IMR-90 (cell line): ENCODE measurements at regions not wholly inside any gene's neighbourhood (a gene's known extent, or its start where the extent isn't known, plus 50 kb on each side); places are given as distances from the start of the nearest gene placed in this dataset.

Experiments used
- ATAC-seq: fragments of 200-7000 bp; cut with Tn5 transposase; 2 replicates; pipeline ENCODE4 v1.9.1; 2020; ENCODE audit warnings: low read depth, mild to moderate bottlenecking, moderate library complexity
- BruUV-seq: library from RNA; stranded (reverse); fragments of 400-500 nt; replicated peaks from 2 replicates; lab custom pipeline; 2021; lab: Mats Ljungman, UMichigan
- CTCF ChIA-PET: fragments of 300-600 bp; formaldehyde crosslinking; extraction: SDS; loops from one replicate; lab custom pipeline; 2021; ENCODE audit warnings: antibody characterized with exemption; lab: Yijun Ruan, JAX
- POLR2A ChIA-PET: fragments of 300-600 bp; sonication (Branson Sonifier 250); formaldehyde crosslinking; loops from one replicate; lab custom pipeline; 2022; ENCODE audit warnings: antibody characterized with exemption; ENCODE audit not compliant: unreplicated experiment; lab: Charles Lee
- DNase-seq: peaks from one replicate; pipeline ENCODE4 v3.0.0; 2013
- H2AFZ ChIP-seq: replicated peaks from 2 replicates; pipeline ENCODE3; 2013; ENCODE audit warnings: low read length, mild to moderate bottlenecking; ENCODE audit not compliant: poor library complexity
- H2AK5ac ChIP-seq: 2 replicates; pipeline ENCODE4 v1.6.1; 2013; ENCODE audit warnings: low read depth, low read length, inconsistent platforms
- H2AK9ac ChIP-seq: replicated peaks from 2 replicates; pipeline ENCODE3; 2013; ENCODE audit warnings: mild to moderate bottlenecking, low read depth, low read length, moderate library complexity; ENCODE audit not compliant: poor library complexity
- H2BK120ac ChIP-seq: 2 replicates; pipeline ENCODE4 v1.6.1; 2013; ENCODE audit warnings: low read depth, low read length, inconsistent platforms
- H2BK15ac ChIP-seq: 3 replicates; pipeline ENCODE4 v1.6.1; 2013; ENCODE audit warnings: low read depth, low read length, inconsistent platforms
- H2BK20ac ChIP-seq: 2 replicates; pipeline ENCODE4 v1.6.1; 2013; ENCODE audit warnings: low read depth, mild to moderate bottlenecking, inconsistent platforms, low read length, moderate library complexity
- H2BK5ac ChIP-seq: 2 replicates; pipeline ENCODE4 v1.6.1; 2013; ENCODE audit warnings: mild to moderate bottlenecking, low read depth, low read length, inconsistent platforms; ENCODE audit not compliant: poor library complexity, severe bottlenecking
- H3K14ac ChIP-seq: replicated peaks from 2 replicates; pipeline ENCODE4 v1.6.1; 2013; ENCODE audit warnings: low read depth, low read length, inconsistent platforms
- H3K18ac ChIP-seq: 2 replicates; pipeline ENCODE4 v1.6.1; 2013; ENCODE audit warnings: low read depth, low read length, control low read depth
- H3K23ac ChIP-seq: 2 replicates; pipeline ENCODE4 v1.6.1; 2013; ENCODE audit warnings: low read depth, low read length, inconsistent platforms
- H3K27ac ChIP-seq: 2 replicates; pipeline ENCODE4 v1.5.1; 2013; ENCODE audit warnings: mild to moderate bottlenecking, control low read depth, low read length; ENCODE audit not compliant: insufficient read depth
- H3K27me3 ChIP-seq: 2 replicates; pipeline ENCODE4 v1.6.1; 2013; ENCODE audit warnings: low read length; ENCODE audit not compliant: control insufficient read depth, insufficient read depth
- H3K36me3 ChIP-seq: 2 replicates; pipeline ENCODE4 v1.6.1; 2013; ENCODE audit warnings: low read length, mixed read lengths; ENCODE audit not compliant: control insufficient read depth, insufficient read depth
- H3K4ac ChIP-seq: 2 replicates; pipeline ENCODE4 v1.6.1; 2013; ENCODE audit warnings: low read depth, low read length, inconsistent platforms
- H3K4me1 ChIP-seq: 2 replicates; pipeline ENCODE4 v1.6.1; 2013; ENCODE audit warnings: low read length, mixed read lengths; ENCODE audit not compliant: control insufficient read depth, insufficient read depth
- H3K4me2 ChIP-seq: 2 replicates; pipeline ENCODE4 v1.6.1; 2013; ENCODE audit warnings: low read depth, mild to moderate bottlenecking, control low read depth, low read length, moderate library complexity
- H3K4me3 ChIP-seq: 2 replicates; pipeline ENCODE4 v1.5.1; 2013; ENCODE audit warnings: low read depth, mild to moderate bottlenecking, control low read depth, low read length, moderate library complexity; ENCODE audit not compliant: insufficient read depth
- H3K56ac ChIP-seq: 2 replicates; pipeline ENCODE4 v1.6.1; 2013; ENCODE audit warnings: low read length, inconsistent platforms; ENCODE audit not compliant: insufficient read depth; ENCODE audit errors: extremely low read depth
- H3K79me1 ChIP-seq, 2 experiments: 2 replicates each; pipeline ENCODE4 v1.6.1; 2013; ENCODE audit warnings: low read length in 2 of 2, inconsistent platforms in 1 of 2, low read depth in 1 of 2
- H3K9ac ChIP-seq: 2 replicates; pipeline ENCODE4 v1.6.1; 2013; ENCODE audit warnings: low read depth, low read length, control low read depth
- H3K9me1 ChIP-seq: 2 replicates; pipeline ENCODE4 v1.6.1; 2013; ENCODE audit warnings: low read length, inconsistent platforms; ENCODE audit not compliant: insufficient read depth
- H3K9me3 ChIP-seq: 2 replicates; pipeline ENCODE4 v1.6.1; 2013; ENCODE audit warnings: low read length; ENCODE audit not compliant: control insufficient read depth, insufficient read depth
- H4K20me1 ChIP-seq: 2 replicates; pipeline ENCODE4 v1.6.1; 2013; ENCODE audit warnings: low read length, inconsistent platforms; ENCODE audit not compliant: insufficient read depth
- H4K5ac ChIP-seq: 2 replicates; pipeline ENCODE4 v1.6.1; 2013; ENCODE audit warnings: mild to moderate bottlenecking, low read depth, low read length, control low read depth
- H4K8ac ChIP-seq, 2 experiments: 2 replicates each; pipeline ENCODE4 v1.6.1; 2013; ENCODE audit warnings: low read depth in 2 of 2, low read length in 2 of 2, control low read depth in 1 of 2, inconsistent platforms in 1 of 2
- H4K91ac ChIP-seq: 2 replicates; pipeline ENCODE4 v1.6.1; 2013; ENCODE audit warnings: low read depth, low read length, inconsistent platforms; ENCODE audit not compliant: insufficient read depth
- BHLHE40 ChIP-seq: fragments of 150-350 bp; IDR thresholded peaks from 2 replicates; pipeline ENCODE4 v1.6.1; 2016; ENCODE audit warnings: mild to moderate bottlenecking, low read depth, low read length
- CEBPB ChIP-seq: IDR thresholded peaks from 2 replicates; pipeline ENCODE4 v1.6.1; 2012; ENCODE audit warnings: low read depth, low read length, improper control_type of control experiment
- CHD1 ChIP-seq: IDR thresholded peaks from 2 replicates; pipeline ENCODE4 v1.6.1; 2012; ENCODE audit warnings: low read depth, low read length, improper control_type of control experiment
- CTCF ChIP-seq: conservative IDR thresholded peaks from 2 replicates; pipeline ENCODE4 v1.5.1; 2012; ENCODE audit warnings: mild to moderate bottlenecking, low read depth, low read length, improper control_type of control experiment
- ELK1 ChIP-seq: fragments of 150-350 bp; IDR thresholded peaks from 2 replicates; pipeline ENCODE4 v1.6.1; 2016; ENCODE audit warnings: low read depth, mild to moderate bottlenecking, low read length, moderate library complexity, borderline replicate concordance
- FOS ChIP-seq: fragments of 150-350 bp; IDR thresholded peaks from 2 replicates; pipeline ENCODE4 v1.6.1; 2016; ENCODE audit warnings: low read depth, low read length
- MAFK ChIP-seq: IDR thresholded peaks from 2 replicates; pipeline ENCODE4 v1.6.1; 2012; ENCODE audit warnings: low read depth, low read length, improper control_type of control experiment
- MAZ ChIP-seq: IDR thresholded peaks from 2 replicates; pipeline ENCODE4 v1.6.1; 2012; ENCODE audit warnings: low read depth, mild to moderate bottlenecking, low read length, improper control_type of control experiment, moderate library complexity, borderline replicate concordance
- MXI1 ChIP-seq: IDR thresholded peaks from 2 replicates; pipeline ENCODE4 v1.6.1; 2012; ENCODE audit warnings: low read depth, mild to moderate bottlenecking, low read length, moderate library complexity, borderline replicate concordance
- NFE2L2 ChIP-seq: fragments of 150-350 bp; IDR thresholded peaks from 2 replicates; pipeline ENCODE4 v1.6.1; 2016; ENCODE audit warnings: low read depth, mild to moderate bottlenecking, low read length
- POLR2A ChIP-seq: IDR thresholded peaks from 2 replicates; pipeline ENCODE4 v1.6.1; 2012; ENCODE audit warnings: mild to moderate bottlenecking, low read depth, low read length
- RAD21 ChIP-seq: IDR thresholded peaks from 2 replicates; pipeline ENCODE4 v1.6.1; 2012; ENCODE audit warnings: low read length, improper control_type of control experiment
- RCOR1 ChIP-seq: IDR thresholded peaks from 2 replicates; pipeline ENCODE4 v1.6.1; 2012; ENCODE audit warnings: mild to moderate bottlenecking, low read length, improper control_type of control experiment; ENCODE audit not compliant: insufficient replicate concordance
- RFX5 ChIP-seq: IDR thresholded peaks from 2 replicates; pipeline ENCODE4 v1.8.0; 2012; ENCODE audit warnings: low read depth, mild to moderate bottlenecking, low read length, moderate library complexity
- SMC3 ChIP-seq: fragments of 150-350 bp; IDR thresholded peaks from 2 replicates; pipeline ENCODE4 v1.6.1; 2016; ENCODE audit warnings: low read depth, mild to moderate bottlenecking, antibody characterized with exemption, low read length, moderate library complexity
- USF2 ChIP-seq: fragments of 150-350 bp; IDR thresholded peaks from 2 replicates; pipeline ENCODE4 v1.6.1; 2017; ENCODE audit warnings: mild to moderate bottlenecking, antibody characterized with exemption, low read length, low read depth
- WGBS, 2 experiments: methylation state at CpG; one replicate each; pipeline versions ENCODE4 v1.1.5 to v1.1.7; 2013; ENCODE audit warnings: missing lambda C conversion rate in 2 of 2; ENCODE audit not compliant: insufficient read length in 1 of 2; ENCODE audit errors: extremely low coverage in 2 of 2; 5-methylcytosine and 5-hydroxymethylcytosine counted together
- dilution Hi-C: fragments of 300-500 bp; cut with HindIII; formaldehyde crosslinking; loops from one replicate; pipeline ENCODE4 v1.14.3; 2018; ENCODE audit warnings: low sequenced_read_pairs; ENCODE audit not compliant: unreplicated experiment
- in situ Hi-C: fragments of 300-500 bp; cut with MboI; formaldehyde crosslinking; loops from 3 replicates; pipeline ENCODE4 v1.14.3; 2019; ENCODE audit warnings: low sequenced_read_pairs, inconsistent platforms, mixed read lengths
- intact Hi-C: fragments of 100-400 bp; cut with micrococcal nuclease; formaldehyde crosslinking; loops from 2 replicates; pipeline ENCODE4 v1.10.0; 2022

- ATAC-seq (no peak), DNase-seq (no peak)
- Histone ChIP-seq H3K4ac (no peak overlapping the region), H3K14ac (no peak overlapping the region), H2AK5ac (no peak overlapping the region), H3K9ac (no peak overlapping the region), H3K4me2 (no peak overlapping the region), H2BK120ac (no peak overlapping the region), H4K5ac (no peak overlapping the region), H2AFZ (no peak overlapping the region), H3K9me3 (no peaks in the 10 kb centered on the region), H4K8ac (no peak overlapping the region), H3K27ac (no peak overlapping the region), H3K4me3 (no peak overlapping the region), H2BK20ac (no peak overlapping the region), H2BK15ac (no peak overlapping the region), H2AK9ac (no peak overlapping the region), H3K9me1 (no peaks in the 10 kb centered on the region), H4K91ac (no peak overlapping the region), H3K23ac (no peak overlapping the region), H3K56ac (no peak overlapping the region), H2BK5ac (no peak overlapping the region), H3K27me3 (no peaks in the 10 kb centered on the region), H3K36me3 (no peaks in the 10 kb centered on the region), H3K4me1 (no peaks in the 10 kb centered on the region), H4K20me1 (no peaks in the 10 kb centered on the region), H3K18ac (no peak overlapping the region), H3K79me1 (no peaks in the 10 kb centered on the region)
- in situ Hi-C loops (no loop called here), intact Hi-C loops (no loop called here), dilution Hi-C loops (no loop called here)
- no TSS peak for BruUV-seq
- TF ChIP-seq MAZ (no peak), CHD1 (no peak), CTCF (no peak), RCOR1 (no peak), MAFK (no peak), RFX5 (no peak), CEBPB (no peak), NFE2L2 (no peak), FOS (no peak), MXI1 (no peak), ELK1 (no peak), USF2 (no peak), BHLHE40 (no peak), RAD21 (no peak), SMC3 (no peak), POLR2A (no peak)
- CTCF ChIA-PET: no interaction called here
- POLR2A ChIA-PET: no interaction called here
- WGBS, 2 experiments: no CpG with 5 or more reads among the region's 1 CpG
Measured at GRCh38 chr4:33537527-33537926, 2706.8 kb downstream of the ARAP2 start.
